WTC11 (cell line): ENCODE measurements at regions not wholly inside any gene's neighbourhood (a gene's known extent, or its start where the extent isn't known, plus 50 kb on each side); places are given as distances from the start of the nearest gene placed in this dataset.

Source experiments
- ATAC-seq: fragments of 200-7000 bp; cut with Tn5 transposase; 2 replicates; pipeline ENCODE4 v1.10.0; 2021; ENCODE audit warnings: mild to moderate bottlenecking, moderate library complexity
- CTCF ChIA-PET: fragments of 300-600 bp; sonication (Branson Sonifier 250); formaldehyde crosslinking; loops from one replicate; lab custom pipeline; 2021; ENCODE audit warnings: antibody characterized with exemption; lab: Charles Lee
- POLR2A ChIA-PET: fragments of 350-600 bp; sonication (Branson Sonifier 250); formaldehyde crosslinking; loops from one replicate; lab custom pipeline; 2021; ENCODE audit warnings: antibody characterized with exemption; lab: Charles Lee
- DNase-seq: peaks from one replicate; pipeline ENCODE4 v3.0.0; 2021; ENCODE audit warnings: low spot score
- H3K27ac Mint-ChIP-seq: 2 replicates; pipeline ENCODE4 v1.8.0; 2021; ENCODE audit warnings: mixed read lengths
- H3K27me3 Mint-ChIP-seq: 2 replicates; pipeline ENCODE4 v1.8.0; 2021; ENCODE audit warnings: low read depth, mild to moderate bottlenecking, moderate library complexity, mixed read lengths
- H3K36me3 Mint-ChIP-seq: 2 replicates; pipeline ENCODE4 v1.8.0; 2021; ENCODE audit warnings: mixed read lengths
- H3K4me1 Mint-ChIP-seq: 2 replicates; pipeline ENCODE4 v1.8.0; 2022; ENCODE audit warnings: mixed read lengths
- H3K4me3 Mint-ChIP-seq: 2 replicates; pipeline ENCODE4 v1.8.0; 2021; ENCODE audit warnings: mild to moderate bottlenecking, moderate library complexity, mixed read lengths
- H3K9me3 Mint-ChIP-seq: 2 replicates; pipeline ENCODE4 v1.8.0; 2021; ENCODE audit warnings: mixed read lengths
- HMGXB4 ChIP-seq: sonication (generic); formaldehyde crosslinking; IDR thresholded peaks from 2 replicates; pipeline ENCODE4 v1.8.1; 2023; ENCODE audit warnings: mild to moderate bottlenecking, moderate library complexity, missing genetic modification reagents
- NFATC4 ChIP-seq: fragments of 250-450 bp; sonication (Bioruptor Pico); IDR thresholded peaks from 2 replicates; pipeline ENCODE4 v1.9.0; 2021; ENCODE audit warnings: mild to moderate bottlenecking
- NR2C2 ChIP-seq: sonication (generic); formaldehyde crosslinking; IDR thresholded peaks from 2 replicates; pipeline ENCODE4 v1.8.0; 2022; ENCODE audit warnings: mild to moderate bottlenecking, missing genetic modification reagents
- OVOL2 ChIP-seq: fragments of 250-450 bp; sonication (Bioruptor Pico); IDR thresholded peaks from 2 replicates; pipeline ENCODE4 v1.9.0; 2021; ENCODE audit warnings: mild to moderate bottlenecking, borderline replicate concordance
- RORB ChIP-seq: fragments of 250-450 bp; sonication (Bioruptor Pico); IDR thresholded peaks from 2 replicates; pipeline ENCODE4 v1.9.0; 2021; ENCODE audit warnings: mild to moderate bottlenecking
- SMAD3 ChIP-seq: sonication (generic); formaldehyde crosslinking; IDR thresholded peaks from 2 replicates; pipeline ENCODE4 v1.8.0; 2022; ENCODE audit warnings: missing genetic modification reagents, mild to moderate bottlenecking, borderline replicate concordance
- USF1 ChIP-seq: sonication (generic); formaldehyde crosslinking; IDR thresholded peaks from 2 replicates; pipeline ENCODE4 v1.8.0; 2022; ENCODE audit warnings: mild to moderate bottlenecking, missing genetic modification reagents
- USF2 ChIP-seq: sonication (generic); formaldehyde crosslinking; IDR thresholded peaks from 2 replicates; pipeline ENCODE4 v1.8.1; 2023; ENCODE audit warnings: mild to moderate bottlenecking, missing genetic modification reagents, moderate library complexity
- ZNF281 ChIP-seq: sonication (generic); formaldehyde crosslinking; IDR thresholded peaks from 2 replicates; pipeline ENCODE4 v1.8.0; 2023; ENCODE audit warnings: mild to moderate bottlenecking, missing genetic modification reagents
- TF ChIP-seq, protein P1 (sequence below): sonication (generic); formaldehyde crosslinking; IDR thresholded peaks from 2 replicates; pipeline ENCODE4 v1.8.0; 2023; ENCODE audit warnings: missing genetic modification reagents, mild to moderate bottlenecking, borderline replicate concordance
- TF ChIP-seq, protein P2 (sequence below): sonication (generic); formaldehyde crosslinking; conservative IDR thresholded peaks from 2 replicates; pipeline ENCODE4 v1.8.1; 2023; ENCODE audit warnings: mild to moderate bottlenecking, low read depth, missing genetic modification reagents, moderate library complexity
- TF ChIP-seq, protein P3 (sequence below): fragments of 250-450 bp; sonication (Bioruptor Pico); IDR thresholded peaks from 2 replicates; pipeline ENCODE4 v2.1.2; 2022; ENCODE audit warnings: mild to moderate bottlenecking, moderate library complexity
- TF ChIP-seq, protein P4 (sequence below): sonication (generic); formaldehyde crosslinking; IDR thresholded peaks from 2 replicates; pipeline ENCODE4 v1.8.0; 2023; ENCODE audit warnings: missing genetic modification reagents
- TF ChIP-seq, protein P5 (sequence below): sonication (generic); formaldehyde crosslinking; IDR thresholded peaks from 2 replicates; pipeline ENCODE4 v1.8.1; 2022; ENCODE audit warnings: low read depth, mild to moderate bottlenecking, moderate library complexity, missing genetic modification reagents, borderline replicate concordance
- TF ChIP-seq, protein P6 (sequence below): fragments of 250-450 bp; sonication (Bioruptor Pico); conservative IDR thresholded peaks from 2 replicates; pipeline ENCODE4 v1.9.0; 2021; ENCODE audit warnings: mild to moderate bottlenecking

- ATAC-seq (no peak), DNase-seq (no peak)
- Mint-ChIP-seq H3K9me3 (peaks cover 7% of the 10 kb centered on the region; the same call in 1 of the 2 replicates), H3K36me3 (no peaks in the 10 kb centered on the region), H3K4me3 (no peak overlapping the region), H3K4me1 (no peaks in the 10 kb centered on the region), H3K27me3 (no peaks in the 10 kb centered on the region), H3K27ac (no peak overlapping the region)
- ChIA-PET POLR2A (no interaction called here), CTCF (no interaction called here)
- TF ChIP-seq, protein P1, sequence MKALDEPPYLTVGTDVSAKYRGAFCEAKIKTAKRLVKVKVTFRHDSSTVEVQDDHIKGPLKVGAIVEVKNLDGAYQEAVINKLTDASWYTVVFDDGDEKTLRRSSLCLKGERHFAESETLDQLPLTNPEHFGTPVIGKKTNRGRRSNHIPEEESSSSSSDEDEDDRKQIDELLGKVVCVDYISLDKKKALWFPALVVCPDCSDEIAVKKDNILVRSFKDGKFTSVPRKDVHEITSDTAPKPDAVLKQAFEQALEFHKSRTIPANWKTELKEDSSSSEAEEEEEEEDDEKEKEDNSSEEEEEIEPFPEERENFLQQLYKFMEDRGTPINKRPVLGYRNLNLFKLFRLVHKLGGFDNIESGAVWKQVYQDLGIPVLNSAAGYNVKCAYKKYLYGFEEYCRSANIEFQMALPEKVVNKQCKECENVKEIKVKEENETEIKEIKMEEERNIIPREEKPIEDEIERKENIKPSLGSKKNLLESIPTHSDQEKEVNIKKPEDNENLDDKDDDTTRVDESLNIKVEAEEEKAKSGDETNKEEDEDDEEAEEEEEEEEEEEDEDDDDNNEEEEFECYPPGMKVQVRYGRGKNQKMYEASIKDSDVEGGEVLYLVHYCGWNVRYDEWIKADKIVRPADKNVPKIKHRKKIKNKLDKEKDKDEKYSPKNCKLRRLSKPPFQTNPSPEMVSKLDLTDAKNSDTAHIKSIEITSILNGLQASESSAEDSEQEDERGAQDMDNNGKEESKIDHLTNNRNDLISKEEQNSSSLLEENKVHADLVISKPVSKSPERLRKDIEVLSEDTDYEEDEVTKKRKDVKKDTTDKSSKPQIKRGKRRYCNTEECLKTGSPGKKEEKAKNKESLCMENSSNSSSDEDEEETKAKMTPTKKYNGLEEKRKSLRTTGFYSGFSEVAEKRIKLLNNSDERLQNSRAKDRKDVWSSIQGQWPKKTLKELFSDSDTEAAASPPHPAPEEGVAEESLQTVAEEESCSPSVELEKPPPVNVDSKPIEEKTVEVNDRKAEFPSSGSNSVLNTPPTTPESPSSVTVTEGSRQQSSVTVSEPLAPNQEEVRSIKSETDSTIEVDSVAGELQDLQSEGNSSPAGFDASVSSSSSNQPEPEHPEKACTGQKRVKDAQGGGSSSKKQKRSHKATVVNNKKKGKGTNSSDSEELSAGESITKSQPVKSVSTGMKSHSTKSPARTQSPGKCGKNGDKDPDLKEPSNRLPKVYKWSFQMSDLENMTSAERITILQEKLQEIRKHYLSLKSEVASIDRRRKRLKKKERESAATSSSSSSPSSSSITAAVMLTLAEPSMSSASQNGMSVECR, result no peak
- TF ChIP-seq USF1 (CRISPR knock-in tag), result no peak
- no peak for TF ChIP-seq HMGXB4 (CRISPR knock-in tag)
- no peak for TF ChIP-seq NFATC4 (CRISPR knock-in tag)
- TF ChIP-seq, protein P2, sequence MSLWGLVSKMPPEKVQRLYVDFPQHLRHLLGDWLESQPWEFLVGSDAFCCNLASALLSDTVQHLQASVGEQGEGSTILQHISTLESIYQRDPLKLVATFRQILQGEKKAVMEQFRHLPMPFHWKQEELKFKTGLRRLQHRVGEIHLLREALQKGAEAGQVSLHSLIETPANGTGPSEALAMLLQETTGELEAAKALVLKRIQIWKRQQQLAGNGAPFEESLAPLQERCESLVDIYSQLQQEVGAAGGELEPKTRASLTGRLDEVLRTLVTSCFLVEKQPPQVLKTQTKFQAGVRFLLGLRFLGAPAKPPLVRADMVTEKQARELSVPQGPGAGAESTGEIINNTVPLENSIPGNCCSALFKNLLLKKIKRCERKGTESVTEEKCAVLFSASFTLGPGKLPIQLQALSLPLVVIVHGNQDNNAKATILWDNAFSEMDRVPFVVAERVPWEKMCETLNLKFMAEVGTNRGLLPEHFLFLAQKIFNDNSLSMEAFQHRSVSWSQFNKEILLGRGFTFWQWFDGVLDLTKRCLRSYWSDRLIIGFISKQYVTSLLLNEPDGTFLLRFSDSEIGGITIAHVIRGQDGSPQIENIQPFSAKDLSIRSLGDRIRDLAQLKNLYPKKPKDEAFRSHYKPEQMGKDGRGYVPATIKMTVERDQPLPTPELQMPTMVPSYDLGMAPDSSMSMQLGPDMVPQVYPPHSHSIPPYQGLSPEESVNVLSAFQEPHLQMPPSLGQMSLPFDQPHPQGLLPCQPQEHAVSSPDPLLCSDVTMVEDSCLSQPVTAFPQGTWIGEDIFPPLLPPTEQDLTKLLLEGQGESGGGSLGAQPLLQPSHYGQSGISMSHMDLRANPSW (CRISPR knock-in tag), result no peak
- TF ChIP-seq ZNF281 (CRISPR knock-in tag), result no peak
- no peak for TF ChIP-seq OVOL2 (CRISPR knock-in tag)
- TF ChIP-seq, protein P3, sequence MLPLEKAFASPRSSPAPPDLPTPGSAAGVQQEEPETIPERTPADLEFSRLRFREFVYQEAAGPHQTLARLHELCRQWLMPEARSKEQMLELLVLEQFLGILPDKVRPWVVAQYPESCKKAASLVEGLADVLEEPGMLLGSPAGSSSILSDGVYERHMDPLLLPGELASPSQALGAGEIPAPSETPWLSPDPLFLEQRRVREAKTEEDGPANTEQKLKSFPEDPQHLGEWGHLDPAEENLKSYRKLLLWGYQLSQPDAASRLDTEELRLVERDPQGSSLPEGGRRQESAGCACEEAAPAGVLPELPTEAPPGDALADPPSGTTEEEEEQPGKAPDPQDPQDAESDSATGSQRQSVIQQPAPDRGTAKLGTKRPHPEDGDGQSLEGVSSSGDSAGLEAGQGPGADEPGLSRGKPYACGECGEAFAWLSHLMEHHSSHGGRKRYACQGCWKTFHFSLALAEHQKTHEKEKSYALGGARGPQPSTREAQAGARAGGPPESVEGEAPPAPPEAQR, result no peak
- TF ChIP-seq, protein P4, sequence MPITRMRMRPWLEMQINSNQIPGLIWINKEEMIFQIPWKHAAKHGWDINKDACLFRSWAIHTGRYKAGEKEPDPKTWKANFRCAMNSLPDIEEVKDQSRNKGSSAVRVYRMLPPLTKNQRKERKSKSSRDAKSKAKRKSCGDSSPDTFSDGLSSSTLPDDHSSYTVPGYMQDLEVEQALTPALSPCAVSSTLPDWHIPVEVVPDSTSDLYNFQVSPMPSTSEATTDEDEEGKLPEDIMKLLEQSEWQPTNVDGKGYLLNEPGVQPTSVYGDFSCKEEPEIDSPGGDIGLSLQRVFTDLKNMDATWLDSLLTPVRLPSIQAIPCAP (CRISPR knock-in tag), result no peak
- TF ChIP-seq NR2C2 (CRISPR knock-in tag), result no peak
- no peak for TF ChIP-seq SMAD3 (CRISPR knock-in tag)
- TF ChIP-seq, protein P5, sequence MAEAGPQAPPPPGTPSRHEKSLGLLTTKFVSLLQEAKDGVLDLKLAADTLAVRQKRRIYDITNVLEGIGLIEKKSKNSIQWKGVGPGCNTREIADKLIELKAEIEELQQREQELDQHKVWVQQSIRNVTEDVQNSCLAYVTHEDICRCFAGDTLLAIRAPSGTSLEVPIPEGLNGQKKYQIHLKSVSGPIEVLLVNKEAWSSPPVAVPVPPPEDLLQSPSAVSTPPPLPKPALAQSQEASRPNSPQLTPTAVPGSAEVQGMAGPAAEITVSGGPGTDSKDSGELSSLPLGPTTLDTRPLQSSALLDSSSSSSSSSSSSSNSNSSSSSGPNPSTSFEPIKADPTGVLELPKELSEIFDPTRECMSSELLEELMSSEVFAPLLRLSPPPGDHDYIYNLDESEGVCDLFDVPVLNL (CRISPR knock-in tag), result no peak
- TF ChIP-seq, protein P6, sequence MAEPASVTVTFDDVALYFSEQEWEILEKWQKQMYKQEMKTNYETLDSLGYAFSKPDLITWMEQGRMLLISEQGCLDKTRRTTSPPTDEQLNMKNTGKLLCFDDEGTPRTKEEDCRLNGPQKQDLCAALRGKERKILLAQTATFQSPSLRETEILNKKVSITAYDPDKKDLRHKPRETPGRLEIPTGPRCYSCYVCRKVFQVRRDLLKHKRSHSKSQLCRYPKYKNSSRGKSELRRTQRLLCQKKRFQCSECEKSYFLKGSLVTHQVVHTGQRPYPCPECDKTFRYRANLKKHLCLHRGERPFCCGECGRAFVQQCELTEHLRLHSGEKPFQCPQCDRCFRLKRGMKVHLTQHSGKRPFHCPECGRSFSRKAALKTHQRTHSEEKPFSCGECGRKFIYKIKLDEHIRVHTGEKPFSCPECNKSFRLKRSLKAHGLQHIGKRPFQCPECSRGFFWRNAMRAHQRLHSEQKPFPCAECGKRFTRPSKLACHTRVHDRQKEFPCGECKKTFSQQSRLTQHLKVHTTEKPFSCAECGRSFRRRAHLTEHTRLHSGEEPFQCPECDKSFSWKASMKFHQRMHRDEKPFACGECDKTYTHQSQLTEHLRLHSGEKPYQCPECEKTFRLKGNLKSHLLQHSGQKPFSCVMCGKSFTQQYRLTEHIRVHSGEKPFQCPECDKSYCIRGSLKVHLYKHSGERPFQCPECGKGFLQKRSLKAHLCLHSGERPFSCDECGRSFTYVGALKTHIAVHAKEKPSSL, result no peak
- TF ChIP-seq RORB (CRISPR knock-in tag), result no peak
- TF ChIP-seq USF2 (CRISPR knock-in tag), result no peak
These were observed 661.5 kb downstream of the PLA2G4A start for GRCh38 chr1:187490266-187490665.
